ENCODE measurements at regions not wholly inside any gene's neighbourhood (a gene's known extent, or its start where the extent isn't known, plus 50 kb on each side); places are given as distances from the start of the nearest gene placed in this dataset.

GRCh38 chr6:163818719-163819118 lies 404.2 kb downstream of the QKI start:
- TF ChIP-seq CTCF (IDR thresholded peaks at IDR 0.05 in 4 of 5, conservative IDR thresholded peaks at IDR 0.05 in 1 of 5) (no peak), POLR2A (IDR thresholded peaks at IDR 0.05) (no peak)
- H3K4me1 ChIP-seq, result peaks cover 18 to 20% of the 10 kb centered on the region in 2 donors
- ATAC-seq, result no peak
- no peak overlapping the region for H3K27ac ChIP-seq
- DNase-seq, result no peak
- in situ Hi-C loops (cut with MboI; ENCODE audit: low sequenced_read_pairs in 4 of 4), result no loop called here
- no peaks in the 10 kb centered on the region for H3K9me3 ChIP-seq
- no peaks in the 10 kb centered on the region for H3K36me3 ChIP-seq
- no peaks in the 10 kb centered on the region for H3K27me3 ChIP-seq
- no peak overlapping the region for H3K4me3 ChIP-seq
- intact Hi-C loops (cut with DNase I; ENCODE audit: low total_unique reads), result loop anchor here (10.0 kb wide), 1 partner anchor 394 kb away; no protein-coding TSS in a partner anchor

DNA sequence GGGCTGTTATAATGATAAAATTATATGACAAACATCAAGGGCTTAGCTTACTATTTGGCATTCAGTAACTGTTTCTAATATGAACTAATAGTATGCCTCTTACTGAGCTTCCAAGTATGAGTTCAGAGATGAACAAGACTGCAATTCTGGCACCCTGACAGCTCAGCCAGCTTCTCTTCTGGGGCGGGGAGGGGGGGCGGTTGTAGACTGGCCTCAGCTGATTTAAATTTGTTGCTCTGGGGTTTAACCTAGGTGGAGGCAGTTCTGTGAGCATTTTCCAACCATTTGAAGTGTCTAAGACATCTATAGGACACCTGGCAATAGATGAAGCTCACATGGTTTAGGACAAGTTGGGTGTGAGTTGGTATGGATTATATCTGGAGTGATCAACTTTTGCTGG lies 401.9 kb downstream of the QKI start:
- in situ Hi-C loops (cut with MboI; ENCODE audit: low sequenced_read_pairs in 4 of 4), result no loop called here
- Histone ChIP-seq H3K9me3 (no peaks in the 10 kb centered on the region), H3K27ac (no peak overlapping the region), H3K36me3 (no peaks in the 10 kb centered on the region), H3K4me1 (peaks cover 16 to 17% of the 10 kb centered on the region in 2 donors), H3K27me3 (no peaks in the 10 kb centered on the region), H3K4me3 (no peak overlapping the region)
- intact Hi-C loops (cut with DNase I; ENCODE audit: low total_unique reads), result loop anchor here (10.0 kb wide), 1 partner anchor 392 kb away; no protein-coding TSS in a partner anchor
- no peak for ATAC-seq
- TF ChIP-seq CTCF (IDR thresholded peaks at IDR 0.05 in 4 of 5, conservative IDR thresholded peaks at IDR 0.05 in 1 of 5) (no peak), POLR2A (IDR thresholded peaks at IDR 0.05) (no peak)
- DNase-seq, result no peak

- ATAC-seq (no peak), DNase-seq (no peak)
- in situ Hi-C loops (cut with MboI; ENCODE audit: low sequenced_read_pairs in 4 of 4), result no loop called here
- no peak for TF ChIP-seq CTCF (IDR thresholded peaks at IDR 0.05 in 4 of 5, conservative IDR thresholded peaks at IDR 0.05 in 1 of 5)
- TF ChIP-seq POLR2A (IDR thresholded peaks at IDR 0.05), result no peak
- intact Hi-C loops (cut with DNase I; ENCODE audit: low total_unique reads), result loop anchor here (2.0 to 10.0 kb wide), 4 partner anchors 105 to 391 kb away; no protein-coding TSS in a partner anchor
- Histone ChIP-seq H3K27ac (no peak overlapping the region), H3K9me3 (no peaks in the 10 kb centered on the region), H3K4me1 (peaks cover 12 to 14% of the 10 kb centered on the region in 2 donors), H3K36me3 (no peaks in the 10 kb centered on the region), H3K27me3 (no peaks in the 10 kb centered on the region), H3K4me3 (no peak overlapping the region)
Measured at GRCh38 chr6:163815796-163816195, 401.3 kb downstream of the QKI start.

DNA sequence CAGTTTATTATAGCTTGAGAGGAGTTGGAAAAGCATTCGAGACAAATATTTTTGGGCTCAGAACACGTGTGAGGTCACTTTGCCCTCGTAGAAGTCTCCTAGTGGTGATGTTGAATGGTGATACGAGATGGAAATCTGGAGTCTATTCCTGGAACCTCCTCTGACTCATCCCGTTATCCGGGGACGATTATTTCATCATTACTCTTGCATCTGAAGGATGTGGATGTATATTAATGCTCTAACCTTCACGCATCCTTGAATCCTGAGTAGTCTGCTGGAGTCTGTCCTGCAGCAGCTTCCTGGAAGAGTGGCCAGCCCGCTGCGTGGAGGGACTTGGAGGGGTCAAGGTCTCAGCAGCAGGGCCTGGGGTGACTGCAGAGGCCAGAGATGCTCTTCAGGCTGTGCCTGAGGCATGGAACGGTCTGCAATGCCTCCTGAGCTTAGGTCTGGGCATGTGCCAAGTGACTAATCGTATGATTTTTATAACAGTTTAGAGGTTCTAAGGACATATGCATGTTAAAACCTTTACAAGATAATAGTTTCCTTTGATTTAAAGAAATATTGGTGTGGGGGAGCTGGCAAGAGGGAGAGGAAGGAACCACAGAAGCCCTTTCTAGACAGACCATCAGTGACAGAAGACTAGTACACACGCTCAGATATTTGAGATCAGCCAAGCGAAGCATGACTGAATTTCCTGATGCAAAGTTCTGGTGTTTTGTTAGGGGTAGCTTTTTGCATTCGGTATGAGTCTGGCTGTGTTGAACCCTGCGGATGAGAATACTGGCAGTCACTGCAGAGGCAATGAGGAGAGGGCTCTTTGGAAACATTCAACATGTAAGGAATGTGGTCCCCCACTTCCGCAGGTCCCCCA lies 400.2 kb downstream of the QKI start:
- Histone ChIP-seq H3K4me1 (peaks cover 19 to 20% of the 10 kb centered on the region in 2 donors), H3K9me3 (no peaks in the 10 kb centered on the region), H3K27ac (peak overlapping the region; percentile 76 to 87 (median 84)), H3K27me3 (no peaks in the 10 kb centered on the region), H3K36me3 (no peaks in the 10 kb centered on the region), H3K4me3 (no peak overlapping the region)
- ATAC-seq, result peak; percentile 97 to 99
- TF ChIP-seq POLR2A (IDR thresholded peaks at IDR 0.05) (no peak), CTCF (IDR thresholded peaks at IDR 0.05 in 4 of 5, conservative IDR thresholded peaks at IDR 0.05 in 1 of 5) (peak; percentile 40 to 55 (median 48))
- peak; percentile 22 to 48 for DNase-seq
- intact Hi-C loops (cut with DNase I; ENCODE audit: low total_unique reads) (loop anchor here (1.0 to 10.0 kb wide), 7 partner anchors 104 to 1087 kb away; partner anchors contain the start of genes PACRG and PRKN), in situ Hi-C loops (cut with MboI; ENCODE audit: low sequenced_read_pairs in 4 of 4) (no loop called here)

All from gastrocnemius medialis (tissue), 4 donors.